GM23338 (cell line): ENCODE measurements at regions not wholly inside any gene's neighbourhood (a gene's known extent, or its start where the extent isn't known, plus 50 kb on each side); places are given as distances from the start of the nearest gene placed in this dataset.
"Not testable (repeated sequence)": the region's sequence is repeated elsewhere in the genome, so short reads cannot be mapped to it uniquely, and the experiment has no call there.

Experiments used
- CREB1 ChIP-seq: fragments of 250-450 bp; sonication (Bioruptor Pico); IDR thresholded peaks from 2 replicates; pipeline ENCODE4 v1.5.0; 2020; ENCODE audit warnings: low read depth, mild to moderate bottlenecking, moderate library complexity
- EZH2 ChIP-seq: fragments of 200-600 bp; sonication (generic); IDR thresholded peaks from one replicate; pipeline ENCODE4 v1.8.0; 2017; ENCODE audit warnings: antibody characterized with exemption, mild to moderate bottlenecking, low read depth; ENCODE audit not compliant: unreplicated experiment
- EZH2phosphoT487 ChIP-seq: fragments of 200-600 bp; sonication (generic); IDR thresholded peaks from one replicate; pipeline ENCODE4 v1.8.1; 2018; ENCODE audit warnings: antibody characterized with exemption; ENCODE audit not compliant: unreplicated experiment
- TF ChIP-seq, protein P1 (sequence below), 2 experiments: fragments of 200-600 bp in 1 of 2; sonication (generic) in 1 of 2; conservative IDR thresholded peaks; 2 replicates each; pipeline versions ENCODE4 v1.5.1 to v1.6.1; 2016 to 2017; ENCODE audit warnings: antibody characterized with exemption in 2 of 2, low read depth in 2 of 2, mild to moderate bottlenecking in 2 of 2, moderate library complexity in 1 of 2

DNA sequence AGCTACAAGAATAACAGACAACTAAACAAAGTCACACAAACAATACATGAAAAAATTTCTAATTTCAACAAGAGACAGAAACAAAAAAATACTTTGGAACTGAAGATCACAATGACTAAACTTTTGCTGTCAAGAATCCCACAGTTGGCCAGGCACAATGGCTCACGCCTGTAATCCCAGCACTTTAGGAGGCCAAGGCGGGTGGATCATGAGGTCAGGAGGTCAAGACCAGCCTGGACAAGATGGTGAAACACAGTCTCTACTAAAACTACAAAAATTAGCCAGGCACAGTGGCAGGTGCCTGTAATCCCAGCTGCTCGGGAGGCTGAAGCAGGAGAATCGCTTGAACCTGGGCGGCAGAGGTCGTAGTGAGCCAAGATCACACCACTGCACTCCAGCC lies 861.6 kb downstream of the UQCRFS1 start:
- TF ChIP-seq, protein P1, sequence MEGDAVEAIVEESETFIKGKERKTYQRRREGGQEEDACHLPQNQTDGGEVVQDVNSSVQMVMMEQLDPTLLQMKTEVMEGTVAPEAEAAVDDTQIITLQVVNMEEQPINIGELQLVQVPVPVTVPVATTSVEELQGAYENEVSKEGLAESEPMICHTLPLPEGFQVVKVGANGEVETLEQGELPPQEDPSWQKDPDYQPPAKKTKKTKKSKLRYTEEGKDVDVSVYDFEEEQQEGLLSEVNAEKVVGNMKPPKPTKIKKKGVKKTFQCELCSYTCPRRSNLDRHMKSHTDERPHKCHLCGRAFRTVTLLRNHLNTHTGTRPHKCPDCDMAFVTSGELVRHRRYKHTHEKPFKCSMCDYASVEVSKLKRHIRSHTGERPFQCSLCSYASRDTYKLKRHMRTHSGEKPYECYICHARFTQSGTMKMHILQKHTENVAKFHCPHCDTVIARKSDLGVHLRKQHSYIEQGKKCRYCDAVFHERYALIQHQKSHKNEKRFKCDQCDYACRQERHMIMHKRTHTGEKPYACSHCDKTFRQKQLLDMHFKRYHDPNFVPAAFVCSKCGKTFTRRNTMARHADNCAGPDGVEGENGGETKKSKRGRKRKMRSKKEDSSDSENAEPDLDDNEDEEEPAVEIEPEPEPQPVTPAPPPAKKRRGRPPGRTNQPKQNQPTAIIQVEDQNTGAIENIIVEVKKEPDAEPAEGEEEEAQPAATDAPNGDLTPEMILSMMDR (conservative IDR thresholded peaks at IDR 0.05; ENCODE audit: low read depth in 2 of 2): not testable (repeated sequence)
- not testable (repeated sequence) for TF ChIP-seq EZH2; EZH2phosphoT487; CREB1 (CRISPR knock-in tag)
